Osteoblast (primary cell): ENCODE measurements at regions not wholly inside any gene's neighbourhood (a gene's known extent, or its start where the extent isn't known, plus 50 kb on each side); places are given as distances from the start of the nearest gene placed in this dataset.

Experiments used
- DNase-seq: peaks from one replicate; pipeline ENCODE4 v3.0.0; 2011; ENCODE audit warnings: low spot score, mixed read lengths; ENCODE audit not compliant: insufficient read length; ENCODE audit errors: missing footprints
- H2AFZ ChIP-seq: 2 replicates; pipeline ENCODE4 v1.6.0; 2011; ENCODE audit warnings: mild to moderate bottlenecking, low read length
- H3K27ac ChIP-seq: 2 replicates; pipeline ENCODE4 v1.5.1; 2011; ENCODE audit warnings: mild to moderate bottlenecking, low read depth, low read length, moderate library complexity
- H3K27me3 ChIP-seq: 2 replicates; pipeline ENCODE4 v1.6.0; 2012; ENCODE audit warnings: mild to moderate bottlenecking, control low read depth, inconsistent platforms, low read length, moderate library complexity; ENCODE audit not compliant: insufficient read depth
- H3K36me3 ChIP-seq: 2 replicates; pipeline ENCODE4 v1.5.1; 2011; ENCODE audit warnings: mild to moderate bottlenecking, low read length, control low read depth, moderate library complexity; ENCODE audit not compliant: insufficient read depth
- H3K4me1 ChIP-seq: 2 replicates; pipeline ENCODE4 v1.5.1; 2011; ENCODE audit warnings: mild to moderate bottlenecking, low read length, control low read depth, moderate library complexity; ENCODE audit not compliant: insufficient read depth
- H3K4me2 ChIP-seq: 2 replicates; pipeline ENCODE4 v1.6.0; 2011; ENCODE audit warnings: mild to moderate bottlenecking, low read length; ENCODE audit not compliant: insufficient read depth
- H3K4me3 ChIP-seq: fragments of 200-600 bp; sonication (generic); 3 replicates; pipeline ENCODE4 v1.5.1; 2012; ENCODE audit warnings: mild to moderate bottlenecking, low read length, inconsistent platforms; ENCODE audit not compliant: insufficient read depth
- H3K79me2 ChIP-seq: 2 replicates; pipeline ENCODE4 v1.6.0; 2012; ENCODE audit warnings: mild to moderate bottlenecking, low read length, control low read depth, inconsistent platforms; ENCODE audit not compliant: insufficient read depth
- H3K9me3 ChIP-seq: 2 replicates; pipeline ENCODE4 v1.5.1; 2011; ENCODE audit warnings: low read depth, low read length, control low read depth
- H4K20me1 ChIP-seq: 2 replicates; pipeline ENCODE4 v1.6.0; 2012; ENCODE audit warnings: mild to moderate bottlenecking, low read length, control low read depth; ENCODE audit not compliant: insufficient read depth
- TF ChIP-seq, protein P1 (sequence below): IDR thresholded peaks from 2 replicates; pipeline ENCODE4 v1.5.1; 2011; ENCODE audit warnings: mild to moderate bottlenecking, low read depth, low read length, moderate library complexity; ENCODE audit errors: extremely low read depth

DNA sequence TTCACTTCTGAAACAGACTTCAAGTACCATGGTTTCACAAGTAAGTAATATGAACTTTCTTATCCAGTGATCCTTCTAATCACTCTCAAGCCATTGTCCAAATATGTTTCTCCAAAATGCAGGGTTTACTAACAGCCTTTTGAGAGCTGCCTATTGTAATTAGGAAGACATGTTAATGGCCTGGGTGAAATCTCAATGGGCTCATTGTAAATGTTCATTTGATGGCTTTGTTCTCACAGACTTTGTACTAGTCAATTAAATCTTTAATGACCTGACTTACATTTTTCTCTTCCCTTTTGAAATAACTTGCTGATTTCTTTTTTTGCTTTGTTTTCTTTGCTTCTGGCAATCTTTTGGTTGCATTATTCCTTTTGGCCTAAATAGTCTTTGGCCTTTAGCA is 444.8 kb downstream of the LIG4 start:
- Histone ChIP-seq H3K4me2 (no peak overlapping the region), H3K4me3 (no peak overlapping the region), H3K27me3 (no peaks in the 10 kb centered on the region), H3K27ac (no peak overlapping the region), H4K20me1 (no peaks in the 10 kb centered on the region), H2AFZ (no peak overlapping the region), H3K4me1 (peaks cover 6% of the 10 kb centered on the region), H3K79me2 (peaks cover 19% of the 10 kb centered on the region), H3K36me3 (no peaks in the 10 kb centered on the region), H3K9me3 (no peaks in the 10 kb centered on the region)
- peak; percentile 9 for DNase-seq
- TF ChIP-seq, protein P1, sequence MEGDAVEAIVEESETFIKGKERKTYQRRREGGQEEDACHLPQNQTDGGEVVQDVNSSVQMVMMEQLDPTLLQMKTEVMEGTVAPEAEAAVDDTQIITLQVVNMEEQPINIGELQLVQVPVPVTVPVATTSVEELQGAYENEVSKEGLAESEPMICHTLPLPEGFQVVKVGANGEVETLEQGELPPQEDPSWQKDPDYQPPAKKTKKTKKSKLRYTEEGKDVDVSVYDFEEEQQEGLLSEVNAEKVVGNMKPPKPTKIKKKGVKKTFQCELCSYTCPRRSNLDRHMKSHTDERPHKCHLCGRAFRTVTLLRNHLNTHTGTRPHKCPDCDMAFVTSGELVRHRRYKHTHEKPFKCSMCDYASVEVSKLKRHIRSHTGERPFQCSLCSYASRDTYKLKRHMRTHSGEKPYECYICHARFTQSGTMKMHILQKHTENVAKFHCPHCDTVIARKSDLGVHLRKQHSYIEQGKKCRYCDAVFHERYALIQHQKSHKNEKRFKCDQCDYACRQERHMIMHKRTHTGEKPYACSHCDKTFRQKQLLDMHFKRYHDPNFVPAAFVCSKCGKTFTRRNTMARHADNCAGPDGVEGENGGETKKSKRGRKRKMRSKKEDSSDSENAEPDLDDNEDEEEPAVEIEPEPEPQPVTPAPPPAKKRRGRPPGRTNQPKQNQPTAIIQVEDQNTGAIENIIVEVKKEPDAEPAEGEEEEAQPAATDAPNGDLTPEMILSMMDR = no peak

DNA sequence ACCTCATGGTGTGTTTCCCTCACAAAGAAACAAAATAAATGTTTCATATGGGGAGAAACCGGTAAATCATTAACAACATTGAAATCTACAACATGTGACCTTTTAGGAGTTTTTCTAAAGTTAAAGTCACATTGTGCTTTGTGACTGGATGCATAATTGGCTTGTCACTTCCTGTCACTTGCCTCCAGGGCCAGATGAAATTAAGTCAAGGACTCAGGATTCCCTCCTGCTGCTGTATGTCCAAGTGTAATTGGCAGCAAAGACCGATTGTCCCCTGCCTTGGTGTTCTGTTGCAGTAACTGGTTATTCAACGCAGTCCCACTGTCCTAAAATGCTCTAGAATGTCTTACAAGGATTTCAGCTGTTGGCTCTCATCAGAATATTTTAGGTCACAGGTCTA is 448.2 kb downstream of the LIG4 start:
- peaks cover 28% of the 10 kb centered on the region for H3K79me2 ChIP-seq
- no peaks in the 10 kb centered on the region for H3K27me3 ChIP-seq
- H3K27ac ChIP-seq = no peak overlapping the region
- H3K9me3 ChIP-seq = no peaks in the 10 kb centered on the region
- H4K20me1 ChIP-seq = no peaks in the 10 kb centered on the region
- H3K4me1 ChIP-seq = peaks cover 6% of the 10 kb centered on the region
- H3K4me3 ChIP-seq = no peak overlapping the region
- peak overlapping the region; percentile 19 for H2AFZ ChIP-seq
- no peak for DNase-seq
- H3K36me3 ChIP-seq = no peaks in the 10 kb centered on the region
- TF ChIP-seq, protein P1 = no peak
- no peak overlapping the region for H3K4me2 ChIP-seq

DNA sequence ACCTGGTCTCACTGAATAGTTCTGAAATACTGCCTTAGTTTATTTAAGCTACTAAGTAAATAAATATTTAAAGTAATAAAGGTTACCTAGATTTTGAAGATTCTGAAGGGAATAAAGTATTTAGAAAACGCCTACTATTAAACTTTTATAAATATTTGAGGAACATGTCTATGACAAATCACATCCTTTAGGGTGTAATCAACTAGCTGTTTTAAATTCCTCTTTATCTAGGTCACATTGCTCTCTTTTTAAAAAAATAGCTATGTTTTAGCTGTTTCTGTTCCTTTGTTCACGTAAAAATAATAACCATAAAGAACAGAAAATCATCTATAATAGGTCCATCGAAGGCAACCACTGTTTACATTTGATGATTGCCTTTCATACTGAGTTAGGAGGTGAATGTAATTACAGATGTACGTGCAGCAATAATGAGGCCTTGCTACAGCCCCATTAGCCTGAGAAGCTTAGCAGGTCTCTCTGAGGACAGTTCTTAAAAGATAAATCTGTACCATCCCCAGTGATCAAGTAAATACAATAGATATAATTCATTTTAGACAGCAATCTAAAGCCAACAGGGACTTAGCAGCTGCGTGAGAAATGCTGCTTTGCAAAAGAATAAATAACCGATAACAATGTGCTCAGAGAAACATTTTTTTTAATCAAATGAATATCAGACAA is 449.5 kb downstream of the LIG4 start:
- Histone ChIP-seq H3K36me3 (no peaks in the 10 kb centered on the region), H3K4me2 (peak overlapping the region; percentile 47), H3K4me3 (no peak overlapping the region), H3K27me3 (no peaks in the 10 kb centered on the region), H3K9me3 (no peaks in the 10 kb centered on the region), H2AFZ (peak overlapping the region; percentile 44), H3K27ac (peak overlapping the region; percentile 4), H4K20me1 (no peaks in the 10 kb centered on the region), H3K79me2 (peaks cover 26% of the 10 kb centered on the region), H3K4me1 (peaks cover 6% of the 10 kb centered on the region)
- peak; percentile 42 for DNase-seq
- TF ChIP-seq, protein P1 = no peak

DNA sequence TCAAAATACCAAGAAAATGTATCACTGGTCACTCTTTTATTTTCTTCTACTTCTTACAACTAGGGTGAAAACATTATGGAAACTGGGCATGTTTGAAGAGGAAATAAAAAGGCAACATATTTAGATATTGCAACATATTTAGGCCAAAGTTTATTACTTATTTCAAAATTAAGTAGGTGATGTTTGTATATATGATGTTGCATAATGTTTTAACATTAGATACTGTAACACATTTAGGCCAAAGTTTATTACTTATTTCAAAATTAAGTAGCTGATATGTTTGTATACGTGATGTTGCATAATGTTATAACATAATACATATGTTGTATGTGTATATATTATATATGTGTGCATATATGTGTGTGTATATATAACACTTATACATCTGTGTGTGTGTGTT is 451.3 kb downstream of the LIG4 start:
- no peak overlapping the region for H3K4me2 ChIP-seq
- no peak overlapping the region for H3K4me3 ChIP-seq
- no peaks in the 10 kb centered on the region for H3K9me3 ChIP-seq
- no peaks in the 10 kb centered on the region for H4K20me1 ChIP-seq
- no peak overlapping the region for H2AFZ ChIP-seq
- no peaks in the 10 kb centered on the region for H3K27me3 ChIP-seq
- peaks cover 6% of the 10 kb centered on the region for H3K4me1 ChIP-seq
- no peak for DNase-seq
- H3K27ac ChIP-seq = no peak overlapping the region
- H3K79me2 ChIP-seq = peaks cover 26% of the 10 kb centered on the region
- TF ChIP-seq, protein P1 = no peak
- no peaks in the 10 kb centered on the region for H3K36me3 ChIP-seq
